ENCODE measurements at regions not wholly inside any gene's neighbourhood (a gene's known extent, or its start where the extent isn't known, plus 50 kb on each side); places are given as distances from the start of the nearest gene placed in this dataset.

- DNase-seq (ENCODE audit: low read depth), result no peak
Measured at GRCh38 chr13:63206461-63206860, 1790.8 kb upstream of the PCDH20 start.

GRCh38 chr13:63201493-63201892, 1785.8 kb upstream of the PCDH20 start:
- DNase-seq (ENCODE audit: low read depth), result no peak

GRCh38 chr13:63199508-63199907, 1783.9 kb upstream of the PCDH20 start:
- no peak for DNase-seq (ENCODE audit: low read depth)

GRCh38 chr13:63198071-63198470, 1782.4 kb upstream of the PCDH20 start:
- DNase-seq (ENCODE audit: low read depth), result no peak

GRCh38 chr13:63195726-63196125, 1780.1 kb upstream of the PCDH20 start:
- DNase-seq (ENCODE audit: low read depth), result no peak

GRCh38 chr13:63190742-63191141, 1775.1 kb upstream of the PCDH20 start:
- DNase-seq (ENCODE audit: low read depth), result no peak

- no peak for DNase-seq (ENCODE audit: low read depth)
Measured at GRCh38 chr13:63190219-63190618, 1774.6 kb upstream of the PCDH20 start.

GRCh38 chr13:63189712-63190111, 1774.1 kb upstream of the PCDH20 start:
- no peak for DNase-seq (ENCODE audit: low read depth)

GRCh38 chr13:63184693-63185092, 1769.0 kb upstream of the PCDH20 start:
- no peak for DNase-seq (ENCODE audit: low read depth)

- no peak for DNase-seq (ENCODE audit: low read depth)
Measured at GRCh38 chr13:63175536-63175935, 1759.9 kb upstream of the PCDH20 start.

GRCh38 chr13:63167699-63168337, 1752.2 kb upstream of the PCDH20 start:
- no peak for DNase-seq (ENCODE audit: low read depth)

GRCh38 chr13:63166345-63166744, 1750.7 kb upstream of the PCDH20 start:
- no peak for DNase-seq (ENCODE audit: low read depth)

GRCh38 chr13:63163903-63164302, 1748.3 kb upstream of the PCDH20 start:
- no peak for DNase-seq (ENCODE audit: low read depth)

- DNase-seq (ENCODE audit: low read depth), result no peak
Measured at GRCh38 chr13:63161219-63161618, 1745.6 kb upstream of the PCDH20 start.

- DNase-seq (ENCODE audit: low read depth), result no peak
Measured at GRCh38 chr13:63156816-63157215, 1741.2 kb upstream of the PCDH20 start.

GRCh38 chr13:63149375-63149774, 1733.7 kb upstream of the PCDH20 start:
- DNase-seq (ENCODE audit: low read depth), result no peak

GRCh38 chr13:63139277-63139676, 1723.6 kb upstream of the PCDH20 start:
- DNase-seq (ENCODE audit: low read depth), result no peak

GRCh38 chr13:63129995-63130394, 1714.3 kb upstream of the PCDH20 start:
- DNase-seq (ENCODE audit: low read depth), result no peak

GRCh38 chr13:63128716-63129115, 1713.1 kb upstream of the PCDH20 start:
- no peak for DNase-seq (ENCODE audit: low read depth)

- DNase-seq (ENCODE audit: low read depth), result no peak
Measured at GRCh38 chr13:63124863-63125262, 1709.2 kb upstream of the PCDH20 start.

GRCh38 chr13:63120883-63121282, 1705.2 kb upstream of the PCDH20 start:
- DNase-seq (ENCODE audit: low read depth), result no peak

- no peak for DNase-seq (ENCODE audit: low read depth)
Measured at GRCh38 chr13:63117710-63118109, 1702.1 kb upstream of the PCDH20 start.

GRCh38 chr13:63112799-63113395, 1697.2 kb upstream of the PCDH20 start:
- DNase-seq (ENCODE audit: low read depth), result no peak

- DNase-seq (ENCODE audit: low read depth), result no peak
Measured at GRCh38 chr13:63110466-63110865, 1694.8 kb upstream of the PCDH20 start.
